OCI-LY7 (cell line): ENCODE measurements at regions not wholly inside any gene's neighbourhood (a gene's known extent, or its start where the extent isn't known, plus 50 kb on each side); places are given as distances from the start of the nearest gene placed in this dataset.

Source experiments
- BruUV-seq: library from RNA; stranded (reverse); fragments of 400-500 nt; replicated peaks from 2 replicates; lab custom pipeline; 2021; lab: Mats Ljungman, UMichigan
- CTCF ChIA-PET: fragments of 300-600 bp; sonication (Branson Sonifier 250); formaldehyde crosslinking; loops from one replicate; lab custom pipeline; 2022; ENCODE audit warnings: antibody characterized with exemption; ENCODE audit not compliant: unreplicated experiment; lab: Charles Lee
- POLR2A ChIA-PET: fragments of 300-600 bp; sonication (Branson Sonifier 250); formaldehyde crosslinking; loops from one replicate; lab custom pipeline; 2022; ENCODE audit warnings: antibody characterized with exemption; lab: Charles Lee
- DNase-seq: peaks from one replicate; pipeline ENCODE4 v3.0.0-alpha.2; 2015; ENCODE audit warnings: low spot score
- H2AFZ ChIP-seq: fragments of 200-600 bp; sonication (generic), shearing (Covaris generic); 2 replicates; pipeline ENCODE4 v1.6.1; 2014; ENCODE audit warnings: mild to moderate bottlenecking, antibody characterized with exemption, low read length, moderate library complexity
- H3K27ac ChIP-seq: fragments of 200-600 bp; sonication (generic); 2 replicates; pipeline ENCODE4 v1.5.1; 2014; ENCODE audit warnings: mixed run types, low read depth, mild to moderate bottlenecking, moderate library complexity, low read length, inconsistent platforms; ENCODE audit not compliant: poor library complexity, severe bottlenecking
- H3K36me3 ChIP-seq: fragments of 200-600 bp; sonication (generic); 2 replicates; pipeline ENCODE4 v1.6.1; 2014; ENCODE audit warnings: mild to moderate bottlenecking, antibody characterized with exemption, low read length, moderate library complexity, mixed read lengths; ENCODE audit not compliant: insufficient read depth
- H3K4me1 ChIP-seq: fragments of 200-600 bp; sonication (generic); 2 replicates; pipeline ENCODE4 v1.5.1; 2014; ENCODE audit warnings: mild to moderate bottlenecking, low read length; ENCODE audit not compliant: insufficient read depth, poor library complexity, severe bottlenecking
- H3K4me2 ChIP-seq: fragments of 200-600 bp; sonication (generic); 2 replicates; pipeline ENCODE4 v1.6.1; 2014; ENCODE audit warnings: mild to moderate bottlenecking, low read length
- H3K4me3 ChIP-seq: fragments of 200-600 bp; sonication (generic); 2 replicates; pipeline ENCODE4 v1.5.1; 2014; ENCODE audit warnings: mild to moderate bottlenecking, low read depth, low read length; ENCODE audit not compliant: poor library complexity, severe bottlenecking
- H3K79me2 ChIP-seq: fragments of 200-600 bp; sonication (generic); 2 replicates; pipeline ENCODE4 v1.6.1; 2016; ENCODE audit warnings: low read depth, mild to moderate bottlenecking, low read length, moderate library complexity, mixed read lengths; ENCODE audit not compliant: insufficient read depth
- H3K9me2 ChIP-seq: fragments of 200-600 bp; sonication (generic); 2 replicates; pipeline ENCODE4 v1.6.1; 2016; ENCODE audit warnings: mild to moderate bottlenecking, low read length, mixed read lengths; ENCODE audit not compliant: insufficient read depth
- H3K9me3 ChIP-seq: fragments of 200-600 bp; sonication (generic); 2 replicates; pipeline ENCODE4 v1.6.1; 2014; ENCODE audit warnings: mild to moderate bottlenecking, mixed run types, low read length, mixed read lengths
- H4K20me1 ChIP-seq: fragments of 200-600 bp; sonication (generic); 2 replicates; pipeline ENCODE4 v1.6.1; 2014; ENCODE audit warnings: mild to moderate bottlenecking, antibody characterized with exemption, low read length, moderate library complexity, mixed read lengths; ENCODE audit not compliant: insufficient read depth
- CTCF ChIP-seq: fragments of 200-600 bp; sonication (generic); conservative IDR thresholded peaks from 2 replicates; pipeline ENCODE4 v1.5.1; 2014; ENCODE audit warnings: mild to moderate bottlenecking, antibody characterized with exemption, low read length, moderate library complexity, mixed read lengths
- EZH2phosphoT487 ChIP-seq: fragments of 200-600 bp; sonication (generic); IDR thresholded peaks from 2 replicates; pipeline ENCODE4 v1.6.1; 2018; ENCODE audit warnings: low read depth, borderline replicate concordance, mild to moderate bottlenecking, mixed run types, antibody characterized with exemption, low read length, moderate library complexity, mixed read lengths
- intact Hi-C: fragments of 100-400 bp; cut with micrococcal nuclease; formaldehyde crosslinking; loops from one replicate; pipeline ENCODE4 v1.10.0; 2022; ENCODE audit not compliant: unreplicated experiment

GRCh38 chr18:22006458-22006857, 162.9 kb upstream of the GATA6 start:
- H2AFZ ChIP-seq, result no peak overlapping the region
- no peak overlapping the region for H3K4me3 ChIP-seq
- POLR2A ChIA-PET, result no interaction called here
- no TSS peak for BruUV-seq
- H3K9me2 ChIP-seq, result no peaks in the 10 kb centered on the region
- H4K20me1 ChIP-seq, result no peaks in the 10 kb centered on the region
- no peak for DNase-seq
- H3K9me3 ChIP-seq, result no peaks in the 10 kb centered on the region
- no peaks in the 10 kb centered on the region for H3K4me1 ChIP-seq
- CTCF ChIA-PET, result no interaction called here
- intact Hi-C loops, result no loop called here
- no peaks in the 10 kb centered on the region for H3K36me3 ChIP-seq
- H3K79me2 ChIP-seq, result no peaks in the 10 kb centered on the region
- no peak for TF ChIP-seq CTCF
- H3K4me2 ChIP-seq, result no peak overlapping the region
- no peak overlapping the region for H3K27ac ChIP-seq

DNA sequence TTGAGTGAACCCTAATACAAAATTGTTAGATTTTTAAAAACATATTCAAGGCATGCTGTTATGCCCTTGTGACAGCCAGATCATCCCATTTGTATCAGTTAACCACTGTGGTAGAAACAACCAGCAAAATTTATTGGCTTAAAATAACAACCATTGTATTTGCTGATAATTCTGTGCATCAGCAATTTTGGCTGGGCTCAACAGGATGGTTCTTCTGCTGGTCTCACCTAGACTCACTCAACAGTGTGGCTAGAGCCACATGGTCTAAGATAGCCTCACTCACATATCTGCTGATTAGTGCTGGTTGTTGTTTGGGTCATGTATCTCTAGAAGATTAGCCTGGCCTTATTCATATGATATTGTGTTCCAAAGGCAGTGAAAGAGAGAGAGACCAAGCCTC, 160.1 kb upstream of the GATA6 start:
- H3K9me3 ChIP-seq, result no peaks in the 10 kb centered on the region
- H3K4me2 ChIP-seq, result no peak overlapping the region
- H3K36me3 ChIP-seq, result no peaks in the 10 kb centered on the region
- no peaks in the 10 kb centered on the region for H3K4me1 ChIP-seq
- H3K4me3 ChIP-seq, result no peak overlapping the region
- intact Hi-C loops, result no loop called here
- H2AFZ ChIP-seq, result no peak overlapping the region
- no peak overlapping the region for H3K27ac ChIP-seq
- DNase-seq, result no peak
- H3K9me2 ChIP-seq, result no peaks in the 10 kb centered on the region
- POLR2A ChIA-PET, result no interaction called here
- BruUV-seq, result no TSS peak
- H4K20me1 ChIP-seq, result no peaks in the 10 kb centered on the region
- H3K79me2 ChIP-seq, result no peaks in the 10 kb centered on the region
- no peak for TF ChIP-seq EZH2phosphoT487
- no peak for TF ChIP-seq CTCF
- CTCF ChIA-PET, result no interaction called here

DNA sequence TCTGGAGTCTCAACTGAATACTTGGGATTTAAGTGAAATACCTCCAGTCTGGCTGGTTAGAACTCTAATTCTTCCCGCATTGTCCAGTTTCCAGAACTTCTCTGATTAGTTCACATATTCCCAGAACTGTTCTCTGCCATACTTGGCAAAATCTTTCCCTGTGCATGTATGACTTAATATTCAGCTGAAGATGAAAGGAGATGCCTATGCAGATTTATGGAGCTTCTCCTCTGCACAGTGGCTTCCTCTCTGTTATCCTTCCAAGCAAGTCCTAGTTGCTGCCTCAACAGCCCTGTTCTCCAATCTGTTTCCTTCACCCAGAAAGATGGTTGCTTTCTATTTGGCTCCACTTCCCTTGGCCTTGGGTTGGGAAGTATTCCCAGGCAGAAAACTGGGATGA, 155.4 kb upstream of the GATA6 start:
- intact Hi-C loops, result no loop called here
- Histone ChIP-seq H3K9me3 (no peaks in the 10 kb centered on the region), H4K20me1 (no peaks in the 10 kb centered on the region), H3K4me1 (no peaks in the 10 kb centered on the region), H3K27ac (no peak overlapping the region), H3K9me2 (no peaks in the 10 kb centered on the region), H3K79me2 (no peaks in the 10 kb centered on the region), H3K36me3 (no peaks in the 10 kb centered on the region), H3K4me3 (no peak overlapping the region), H3K4me2 (no peak overlapping the region), H2AFZ (no peak overlapping the region)
- TF ChIP-seq EZH2phosphoT487 (no peak), CTCF (no peak)
- ChIA-PET POLR2A (no interaction called here), CTCF (no interaction called here)
- no peak for DNase-seq
- BruUV-seq, result no TSS peak
